ENCODE measurements at regions not wholly inside any gene's neighbourhood (a gene's known extent, or its start where the extent isn't known, plus 50 kb on each side); places are given as distances from the start of the nearest gene placed in this dataset.

GRCh38 chr5:106646106-106646505 is 1024.6 kb downstream of the EFNA5 start:
- Histone ChIP-seq H3K27ac (ENCODE audit: insufficient read length, low read depth, low read length) (no peak overlapping the region), H3K27me3 (ENCODE audit: insufficient read depth, low read length) (no peaks in the 10 kb centered on the region), H3K4me1 (ENCODE audit: insufficient read depth, low read length) (no peaks in the 10 kb centered on the region), H2AFZ (ENCODE audit: low read length) (no peak overlapping the region), H3K23ac (ENCODE audit: insufficient read length, low read depth, low read length) (no peak overlapping the region), H3K9ac (ENCODE audit: extremely low read depth, insufficient read length, low read length) (no peak overlapping the region), H3K4me2 (ENCODE audit: insufficient read depth, insufficient read length, low read length) (no peak overlapping the region), H2BK120ac (ENCODE audit: low read depth, low read length, poor library complexity, severe bottlenecking) (no peak overlapping the region), H2BK20ac (ENCODE audit: low read depth, low read length, poor library complexity, severe bottlenecking) (no peak overlapping the region), H3K79me1 (ENCODE audit: insufficient read depth, low read depth, low read length, poor library complexity, severe bottlenecking) (no peaks in the 10 kb centered on the region), H4K5ac (ENCODE audit: insufficient read length, low read depth, low read length) (no peak overlapping the region), H2BK12ac (ENCODE audit: insufficient read length, low read depth, low read length) (no peak overlapping the region), H3K18ac (ENCODE audit: insufficient read length, low read depth, low read length) (no peak overlapping the region), H3K4ac (ENCODE audit: low read depth, low read length) (no peak overlapping the region), H4K20me1 (ENCODE audit: control insufficient read depth, insufficient read depth, insufficient read length) (no peaks in the 10 kb centered on the region), H2BK15ac (ENCODE audit: low read depth, low read length) (no peak overlapping the region), H3K79me2 (ENCODE audit: insufficient read depth, low read length) (no peaks in the 10 kb centered on the region), H4K91ac (ENCODE audit: insufficient read length, low read depth, low read length) (no peak overlapping the region), H2AK5ac (ENCODE audit: insufficient read length, low read length) (no peak overlapping the region), H3K56ac (ENCODE audit: insufficient read length, low read depth, low read length) (no peak overlapping the region), H3K14ac (ENCODE audit: insufficient read depth, low read length) (no peak overlapping the region), H3K9me3 (ENCODE audit: control insufficient read depth, low read depth, low read length) (no peaks in the 10 kb centered on the region), H2BK5ac (ENCODE audit: insufficient read length, low read length) (no peak overlapping the region), H3K23me2 (ENCODE audit: insufficient read length, low read depth, low read length, poor library complexity, severe bottlenecking) (no peaks in the 10 kb centered on the region), H4K8ac (replicated peaks; ENCODE audit: insufficient read length, low read depth, low read length) (no peak overlapping the region), H3T11ph (ENCODE audit: low read length) (no peak overlapping the region)
- WGBS (ENCODE audit: extremely low coverage, insufficient read length, low lambda C conversion rate): no CpG with 5 or more reads among the region's 1 CpG
- no peak overlapping the region for H3K27ac Mint-ChIP-seq
- no peaks in the 10 kb centered on the region for H3K9me3 Mint-ChIP-seq
- TF ChIP-seq CTCF (conservative IDR thresholded peaks at IDR 0.05): no peak
- DNase-seq: no peak
- no peaks in the 10 kb centered on the region for H3K4me1 Mint-ChIP-seq
- H3K27me3 Mint-ChIP-seq (ENCODE audit: low read depth): no peaks in the 10 kb centered on the region
- no peak overlapping the region for H3K4me3 Mint-ChIP-seq
- no peaks in the 10 kb centered on the region for H3K36me3 Mint-ChIP-seq (ENCODE audit: insufficient read depth in 1 of 3, low read depth in 3 of 3)
